ENCODE measurements at regions not wholly inside any gene's neighbourhood (a gene's known extent, or its start where the extent isn't known, plus 50 kb on each side); places are given as distances from the start of the nearest gene placed in this dataset.

DNA sequence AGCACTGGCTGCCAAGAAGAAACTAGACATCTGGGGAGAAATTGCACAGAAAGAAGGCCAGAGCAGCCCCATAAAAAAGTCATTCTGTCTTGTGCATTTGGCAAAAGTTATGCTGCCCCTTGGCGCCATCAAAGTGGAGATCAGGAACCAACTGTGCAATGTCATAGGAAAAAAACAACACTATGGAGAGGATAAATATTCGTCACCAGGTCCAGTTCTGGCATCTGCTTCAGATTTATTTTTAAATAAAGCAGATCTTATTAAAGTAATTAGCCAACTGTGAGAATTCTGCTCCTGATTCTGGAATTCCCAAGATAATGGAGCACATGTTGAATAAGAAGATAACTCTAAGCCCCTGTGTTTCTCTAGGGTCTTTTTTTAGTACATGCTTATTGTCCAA, 500.0 kb upstream of the IL12A start:
- TF ChIP-seq, protein P1, sequence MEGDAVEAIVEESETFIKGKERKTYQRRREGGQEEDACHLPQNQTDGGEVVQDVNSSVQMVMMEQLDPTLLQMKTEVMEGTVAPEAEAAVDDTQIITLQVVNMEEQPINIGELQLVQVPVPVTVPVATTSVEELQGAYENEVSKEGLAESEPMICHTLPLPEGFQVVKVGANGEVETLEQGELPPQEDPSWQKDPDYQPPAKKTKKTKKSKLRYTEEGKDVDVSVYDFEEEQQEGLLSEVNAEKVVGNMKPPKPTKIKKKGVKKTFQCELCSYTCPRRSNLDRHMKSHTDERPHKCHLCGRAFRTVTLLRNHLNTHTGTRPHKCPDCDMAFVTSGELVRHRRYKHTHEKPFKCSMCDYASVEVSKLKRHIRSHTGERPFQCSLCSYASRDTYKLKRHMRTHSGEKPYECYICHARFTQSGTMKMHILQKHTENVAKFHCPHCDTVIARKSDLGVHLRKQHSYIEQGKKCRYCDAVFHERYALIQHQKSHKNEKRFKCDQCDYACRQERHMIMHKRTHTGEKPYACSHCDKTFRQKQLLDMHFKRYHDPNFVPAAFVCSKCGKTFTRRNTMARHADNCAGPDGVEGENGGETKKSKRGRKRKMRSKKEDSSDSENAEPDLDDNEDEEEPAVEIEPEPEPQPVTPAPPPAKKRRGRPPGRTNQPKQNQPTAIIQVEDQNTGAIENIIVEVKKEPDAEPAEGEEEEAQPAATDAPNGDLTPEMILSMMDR (IDR thresholded peaks at IDR 0.05; ENCODE audit: insufficient read depth, low read length, poor library complexity, severe bottlenecking): no peak
- TF ChIP-seq EZH2phosphoT487 (conservative IDR thresholded peaks at IDR 0.05; ENCODE audit: low read length): no peak

All from SU-DHL-6 (cell line).